Right atrium auricular region (tissue), 2 donors: ENCODE measurements at regions not wholly inside any gene's neighbourhood (a gene's known extent, or its start where the extent isn't known, plus 50 kb on each side); places are given as distances from the start of the nearest gene placed in this dataset.

Experiments
- DNase-seq: peaks from one replicate; pipeline ENCODE4 v3.0.0-alpha.2; 2019; ENCODE audit warnings: low spot score
- H3K27ac ChIP-seq, 2 donors: fragments of 200-600 bp; sonication (generic); 1 replicate in 1 of 2; 2 replicates in 1 of 2; pipeline ENCODE4 v1.5.1; 2016 to 2019
- H3K27me3 ChIP-seq, 2 donors: fragments of 200-600 bp; sonication (generic); one replicate each; pipeline versions ENCODE4 v1.5.1 to v1.6.0; 2017 to 2019
- H3K36me3 ChIP-seq: fragments of 200-600 bp; sonication (generic); one replicate; pipeline ENCODE4 v1.5.1; 2016
- H3K4me1 ChIP-seq, 2 donors: fragments of 200-600 bp; sonication (generic); one replicate each; pipeline versions ENCODE4 v1.5.1 to v1.6.0; 2017 to 2019
- H3K4me3 ChIP-seq, 2 donors: fragments of 200-600 bp; sonication (generic); 1 replicate in 1 of 2; 2 replicates in 1 of 2; pipeline ENCODE4 v1.5.1; 2017 to 2019; ENCODE audit warnings: mild to moderate bottlenecking in 1 of 2, moderate library complexity in 1 of 2
- H3K9me3 ChIP-seq, 2 donors: fragments of 200-600 bp; sonication (generic); one replicate each; pipeline ENCODE4 v1.5.1; 2019
- CTCF ChIP-seq, 2 donors: fragments of 200-600 bp; sonication (generic); IDR thresholded peaks; one replicate each; pipeline ENCODE4 v1.5.1; 2019; ENCODE audit warnings: antibody characterized with exemption in 2 of 2

- Histone ChIP-seq H3K36me3 (no peaks in the 10 kb centered on the region), H3K4me1 (no peaks in the 10 kb centered on the region), H3K27me3 (no peaks in the 10 kb centered on the region), H3K27ac (no peak overlapping the region), H3K4me3 (no peak overlapping the region), H3K9me3 (peaks cover 0 to 4% of the 10 kb centered on the region in 2 donors)
- no peak for TF ChIP-seq CTCF (IDR thresholded peaks at IDR 0.05)
- DNase-seq, result no peak
These were observed 342.7 kb downstream of the SMOC2 start for GRCh38 chr6:168783720-168784119.

- no peaks in the 10 kb centered on the region for H3K27me3 ChIP-seq
- TF ChIP-seq CTCF (IDR thresholded peaks at IDR 0.05), result no peak
- no peaks in the 10 kb centered on the region for H3K36me3 ChIP-seq
- H3K27ac ChIP-seq, result no peak overlapping the region
- H3K9me3 ChIP-seq, result peaks cover 0 to 4% of the 10 kb centered on the region in 2 donors
- no peak for DNase-seq
- no peak overlapping the region for H3K4me3 ChIP-seq
- H3K4me1 ChIP-seq, result no peaks in the 10 kb centered on the region
These were observed 341.3 kb downstream of the SMOC2 start for GRCh38 chr6:168782187-168782751.

- TF ChIP-seq CTCF (IDR thresholded peaks at IDR 0.05), result no peak
- DNase-seq, result no peak
- Histone ChIP-seq H3K27ac (no peak overlapping the region), H3K4me3 (no peak overlapping the region), H3K9me3 (peaks cover 0 to 30% of the 10 kb centered on the region in 2 donors), H3K36me3 (no peaks in the 10 kb centered on the region), H3K4me1 (no peaks in the 10 kb centered on the region), H3K27me3 (no peaks in the 10 kb centered on the region)
These were observed 337.2 kb downstream of the SMOC2 start for GRCh38 chr6:168778201-168778600.

GRCh38 chr6:168774381-168774780 is 333.4 kb downstream of the SMOC2 start:
- no peak for TF ChIP-seq CTCF (IDR thresholded peaks at IDR 0.05)
- Histone ChIP-seq H3K27ac (no peak overlapping the region), H3K4me3 (no peak overlapping the region), H3K36me3 (no peaks in the 10 kb centered on the region), H3K9me3 (peaks cover 0 to 33% of the 10 kb centered on the region in 2 donors), H3K4me1 (no peaks in the 10 kb centered on the region), H3K27me3 (no peaks in the 10 kb centered on the region)
- no peak for DNase-seq

- H3K9me3 ChIP-seq, result peaks cover 0 to 33% of the 10 kb centered on the region in 2 donors
These were observed 332.8 kb downstream of the SMOC2 start for GRCh38 chr6:168773788-168774187.

More at GRCh38 chr6:168773788-168774187, 332.8 kb downstream of the SMOC2 start:
- no peak for DNase-seq
- no peaks in the 10 kb centered on the region for H3K4me1 ChIP-seq
- no peak for TF ChIP-seq CTCF (IDR thresholded peaks at IDR 0.05)
- H3K36me3 ChIP-seq, result no peaks in the 10 kb centered on the region
- H3K27ac ChIP-seq, result no peak overlapping the region
- no peaks in the 10 kb centered on the region for H3K27me3 ChIP-seq
- H3K4me3 ChIP-seq, result no peak overlapping the region
